NCI-H187 (cell line): ENCODE measurements at regions not wholly inside any gene's neighbourhood (a gene's known extent, or its start where the extent isn't known, plus 50 kb on each side); places are given as distances from the start of the nearest gene placed in this dataset.
"Not testable (repeated sequence)": the region's sequence is repeated elsewhere in the genome, so short reads cannot be mapped to it uniquely, and the experiment has no call there.

Source experiments
- DNase-seq, 2 experiments: peaks; one replicate each; lab custom pipeline; 2025; lab: John Stamatoyannopoulos, UW

- DNase-seq = no peak
Measured at GRCh38 chr12:25793196-25793595, 165.3 kb upstream of the RASSF8 start.

GRCh38 chr12:25794571-25794970 lies 163.9 kb upstream of the RASSF8 start:
- no peak for DNase-seq

GRCh38 chr12:25796523-25797000 lies 161.9 kb upstream of the RASSF8 start:
- DNase-seq = no peak

- no peak for DNase-seq
Measured at GRCh38 chr12:25797386-25797785, 161.1 kb upstream of the RASSF8 start.

- no peak for DNase-seq
Measured at GRCh38 chr12:25797949-25798348, 160.5 kb upstream of the RASSF8 start.

- DNase-seq = no peak
Measured at GRCh38 chr12:25800101-25800500, 158.4 kb upstream of the RASSF8 start.

- no peak for DNase-seq
Measured at GRCh38 chr12:25801734-25802133, 156.7 kb upstream of the RASSF8 start.

- DNase-seq = no peak
Measured at GRCh38 chr12:25802143-25802542, 156.3 kb upstream of the RASSF8 start.

- DNase-seq = not testable (repeated sequence)
Measured at GRCh38 chr12:25803029-25803664, 155.3 kb upstream of the RASSF8 start.

GRCh38 chr12:25804286-25804685 lies 154.2 kb upstream of the RASSF8 start:
- DNase-seq = not testable (repeated sequence)

GRCh38 chr12:25806271-25806670 lies 152.2 kb upstream of the RASSF8 start:
- DNase-seq = no peak

- no peak for DNase-seq
Measured at GRCh38 chr12:25808604-25809003, 149.9 kb upstream of the RASSF8 start.

GRCh38 chr12:25810683-25811082 lies 147.8 kb upstream of the RASSF8 start:
- DNase-seq = no peak

GRCh38 chr12:25811656-25812126 lies 146.8 kb upstream of the RASSF8 start:
- no peak for DNase-seq

GRCh38 chr12:25812295-25812694 lies 146.2 kb upstream of the RASSF8 start:
- DNase-seq = no peak

GRCh38 chr12:25813843-25814242 lies 144.6 kb upstream of the RASSF8 start:
- no peak for DNase-seq

GRCh38 chr12:25816637-25817036 lies 141.8 kb upstream of the RASSF8 start:
- no peak for DNase-seq

- no peak for DNase-seq
Measured at GRCh38 chr12:25817166-25817565, 141.3 kb upstream of the RASSF8 start.

GRCh38 chr12:25818596-25819390 lies 139.7 kb upstream of the RASSF8 start:
- DNase-seq = no peak

GRCh38 chr12:25819691-25820090 lies 138.8 kb upstream of the RASSF8 start:
- DNase-seq = no peak

GRCh38 chr12:25822281-25822680 lies 136.2 kb upstream of the RASSF8 start:
- DNase-seq = no peak

- DNase-seq = no peak
Measured at GRCh38 chr12:25824734-25825133, 133.7 kb upstream of the RASSF8 start.

GRCh38 chr12:25825446-25825845 lies 133.0 kb upstream of the RASSF8 start:
- DNase-seq = no peak
